ENCODE measurements at regions not wholly inside any gene's neighbourhood (a gene's known extent, or its start where the extent isn't known, plus 50 kb on each side); places are given as distances from the start of the nearest gene placed in this dataset.

DNA sequence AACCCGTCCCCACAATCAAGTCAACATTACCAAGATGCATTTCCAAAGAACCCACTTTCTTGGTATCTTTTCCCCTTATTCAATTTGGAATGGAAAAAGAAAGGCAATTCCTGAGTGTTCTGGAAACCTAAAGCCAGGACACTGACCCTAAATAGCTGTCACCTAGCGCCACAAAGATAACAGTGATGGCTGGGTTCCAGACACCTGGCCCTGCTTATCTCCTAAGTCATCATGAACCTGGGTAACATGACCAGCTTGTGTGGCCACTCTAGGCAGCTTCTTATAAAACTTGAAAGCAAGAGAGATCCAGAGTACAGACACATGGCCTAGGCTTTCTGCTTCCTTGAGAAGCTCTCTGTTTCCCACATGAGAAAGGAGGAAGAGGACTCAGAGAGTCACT lies 95.4 kb downstream of the BOD1L2 start:
- FAIRE-seq (no peak), DNase-seq (ENCODE audit: low spot score in 2 of 2) (no peak)

DNA sequence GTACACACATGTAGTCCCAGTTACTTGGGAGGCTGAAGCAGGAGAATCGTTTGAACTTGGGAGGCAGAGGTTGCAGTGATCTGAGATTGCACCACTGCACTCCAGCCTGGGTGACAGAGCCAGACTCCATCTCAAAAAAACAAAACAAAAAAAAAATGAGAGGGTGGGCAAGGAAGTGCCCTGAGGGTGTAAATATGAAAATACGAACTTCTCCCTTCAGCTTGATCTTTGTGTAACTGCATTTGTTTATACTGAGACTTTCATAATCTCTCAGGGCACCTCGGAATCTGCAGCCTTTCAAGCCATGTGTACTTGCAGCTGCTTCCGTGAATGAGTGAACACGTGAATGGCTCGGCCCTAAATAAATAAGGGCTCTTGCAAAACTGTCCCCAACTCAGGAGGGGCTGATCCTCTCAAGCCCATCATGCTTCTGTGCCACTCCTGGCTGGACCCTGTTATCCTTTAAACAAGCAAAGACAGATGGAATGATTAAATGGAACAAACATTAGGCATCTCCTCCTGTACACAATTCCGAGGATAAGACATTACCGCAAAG lies 96.8 kb downstream of the BOD1L2 start:
- DNase-seq (ENCODE audit: low spot score in 2 of 2) (no peak), FAIRE-seq (no peak)

DNA sequence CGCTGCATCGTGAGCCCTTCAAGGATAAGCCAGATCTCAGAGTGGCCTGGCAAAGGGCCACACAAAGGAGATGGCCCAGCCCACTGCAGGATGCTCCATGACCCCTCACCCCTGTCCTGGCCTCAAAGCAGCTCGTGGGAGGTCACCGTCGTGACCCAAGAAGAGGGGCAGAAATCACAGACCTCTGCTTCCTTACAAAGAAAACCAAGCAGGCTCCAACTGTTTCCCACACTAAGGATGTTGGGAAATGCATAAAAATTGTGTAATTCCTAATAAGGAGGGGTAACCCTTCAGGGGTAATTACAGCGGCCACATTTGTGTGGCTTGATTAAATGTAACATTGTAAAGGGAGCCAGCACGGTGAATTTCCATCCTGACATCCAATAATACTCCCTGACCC lies 102.3 kb downstream of the BOD1L2 start:
- DNase-seq (ENCODE audit: low spot score in 2 of 2) (no peak), FAIRE-seq (no peak)

DNA sequence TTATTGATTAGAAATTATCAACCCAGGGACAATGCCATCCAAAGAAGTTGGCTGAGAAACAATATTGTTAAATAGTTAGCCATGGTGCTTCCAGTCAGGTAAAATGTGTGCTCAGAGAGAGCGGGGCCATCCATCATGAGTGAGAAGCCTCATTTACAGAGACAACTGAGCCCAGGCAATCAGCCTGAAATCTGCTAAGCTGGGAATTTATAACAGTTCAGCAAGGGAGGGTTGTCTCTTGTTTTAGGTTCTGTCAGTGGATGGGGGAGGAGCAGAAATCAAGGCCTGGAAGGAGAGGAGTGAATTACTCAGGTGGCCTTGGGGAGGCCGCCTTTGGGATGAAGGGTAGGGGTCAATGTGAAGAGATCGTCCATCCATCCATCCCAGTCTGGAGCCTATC lies 102.5 kb upstream of the ST8SIA3 start:
- FAIRE-seq: no peak
- DNase-seq (ENCODE audit: low spot score in 2 of 2): no peak

DNA sequence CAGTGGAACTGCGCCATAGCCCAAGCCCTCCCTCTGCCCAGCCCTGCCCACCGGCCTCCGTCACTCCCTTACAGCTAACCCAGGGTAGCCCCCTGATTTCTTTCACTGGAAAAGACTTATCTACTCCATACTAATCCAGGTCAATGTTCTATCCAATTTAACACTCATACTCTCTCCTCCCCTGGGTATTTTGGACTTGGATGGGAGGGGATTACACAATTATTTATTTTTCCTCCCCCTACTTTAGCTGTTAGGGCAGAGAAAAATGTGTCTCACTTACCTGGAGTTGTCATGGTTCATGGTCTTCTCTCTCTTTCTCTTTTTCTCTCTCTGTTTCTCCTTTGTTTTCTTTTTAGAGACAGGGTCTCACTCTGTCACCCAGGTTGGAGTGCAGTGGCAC lies 100.6 kb upstream of the ST8SIA3 start:
- FAIRE-seq: no peak

DNA sequence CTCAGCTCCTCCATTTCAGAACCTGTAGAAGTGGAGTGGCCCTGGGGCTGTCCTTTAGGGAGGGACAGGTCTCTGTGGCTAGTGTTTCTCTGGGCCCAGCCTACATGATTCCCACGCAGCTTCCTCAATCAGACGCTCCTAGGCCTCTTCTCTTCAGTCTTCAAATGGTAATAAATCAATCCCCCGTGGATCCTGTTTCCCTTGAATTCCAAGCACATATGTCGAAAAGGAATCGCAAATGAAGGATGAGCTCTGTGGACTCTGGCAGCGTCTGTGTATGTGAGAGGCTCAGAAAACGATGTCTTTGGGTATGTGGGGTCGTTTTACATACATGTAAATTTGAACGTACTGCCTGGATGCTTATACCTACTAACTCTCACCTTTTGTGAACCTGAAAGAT lies 98.5 kb upstream of the ST8SIA3 start:
- DNase-seq (ENCODE audit: low spot score in 2 of 2): no peak
- FAIRE-seq: no peak

More for the DNA sequence above, 100.6 kb upstream of the ST8SIA3 start:
- no peak for DNase-seq (ENCODE audit: low spot score in 2 of 2)

DNA sequence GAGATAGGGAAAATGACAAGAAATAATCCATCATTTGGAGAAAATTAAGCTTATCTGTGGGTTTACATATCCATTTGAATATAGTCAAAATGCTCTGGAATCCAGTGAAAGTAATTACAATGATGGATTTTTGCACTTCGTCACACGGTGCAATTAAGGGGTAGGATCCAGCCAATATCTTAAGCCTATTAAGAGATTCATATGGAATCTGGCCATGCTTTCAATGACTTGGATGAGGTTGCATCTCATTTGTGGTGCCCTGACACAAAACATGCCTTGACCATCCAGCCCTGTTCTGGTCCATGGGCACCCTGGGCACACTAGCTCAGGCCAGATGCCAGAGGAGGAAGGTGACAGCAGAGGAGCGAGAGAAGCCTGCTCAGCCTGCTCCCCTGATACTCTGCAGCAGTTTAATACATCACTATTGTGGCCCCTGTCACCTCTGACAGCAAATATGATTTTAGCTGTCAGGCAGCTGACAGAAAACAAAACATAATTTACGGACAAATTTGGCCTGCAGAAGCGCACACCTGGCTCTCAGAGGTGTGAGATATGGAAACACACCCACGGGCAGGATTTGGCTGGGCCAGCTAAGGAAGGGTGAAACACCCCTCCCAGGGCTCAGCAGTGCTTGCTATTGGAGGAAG lies 94.1 kb upstream of the ST8SIA3 start:
- FAIRE-seq: no peak

DNA sequence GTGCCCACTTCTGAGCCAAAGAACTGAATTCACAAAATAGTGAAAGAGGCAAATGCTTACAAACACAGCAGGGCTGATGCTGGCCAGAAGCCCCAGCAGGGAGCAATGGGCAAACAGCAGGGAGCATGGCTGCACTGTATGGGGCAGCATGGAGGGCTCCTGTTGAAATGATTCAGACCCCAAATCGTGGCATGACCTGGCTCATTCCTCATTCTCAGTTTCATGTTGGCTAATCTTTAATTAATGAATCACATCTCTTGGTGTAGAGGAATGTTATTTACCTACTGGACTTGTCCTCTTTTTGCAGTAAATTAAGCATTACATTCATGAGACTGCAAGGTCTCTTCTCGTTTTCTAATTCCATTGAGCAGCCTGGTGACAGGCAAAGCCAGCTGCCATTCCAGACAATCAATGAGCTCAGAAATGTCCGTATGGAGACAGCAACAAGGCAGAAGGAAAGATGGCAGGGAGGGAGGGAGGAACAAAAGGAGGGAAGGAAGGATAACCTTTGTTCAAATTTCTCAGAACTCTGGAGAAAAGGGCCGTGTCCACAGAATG lies 84.9 kb upstream of the ST8SIA3 start:
- no peak for FAIRE-seq

More for the DNA sequence above, 94.1 kb upstream of the ST8SIA3 start:
- no peak for DNase-seq (ENCODE audit: low spot score in 2 of 2)

DNA sequence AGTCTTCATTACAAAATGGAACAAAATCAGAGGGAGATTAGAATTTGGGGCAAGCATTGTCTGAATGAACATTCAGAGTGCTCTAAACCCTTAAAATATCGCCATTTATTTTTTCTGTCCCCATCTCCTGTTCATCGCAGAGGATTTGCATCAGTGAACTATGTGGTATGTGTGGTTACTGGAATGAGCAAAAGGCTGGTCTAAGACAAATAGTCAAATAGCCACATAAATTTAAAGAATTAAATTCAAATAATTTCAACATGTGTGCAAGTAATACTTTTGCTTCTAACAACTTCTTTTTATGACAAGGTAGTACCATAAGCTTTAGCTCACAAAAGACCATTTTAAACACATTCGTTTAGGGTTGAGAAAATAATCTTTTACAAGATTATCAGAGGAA lies 82.6 kb upstream of the ST8SIA3 start:
- DNase-seq (ENCODE audit: low spot score in 2 of 2) (no peak), FAIRE-seq (no peak)

More for the DNA sequence above, 84.9 kb upstream of the ST8SIA3 start:
- no peak for DNase-seq (ENCODE audit: low spot score in 2 of 2)

DNA sequence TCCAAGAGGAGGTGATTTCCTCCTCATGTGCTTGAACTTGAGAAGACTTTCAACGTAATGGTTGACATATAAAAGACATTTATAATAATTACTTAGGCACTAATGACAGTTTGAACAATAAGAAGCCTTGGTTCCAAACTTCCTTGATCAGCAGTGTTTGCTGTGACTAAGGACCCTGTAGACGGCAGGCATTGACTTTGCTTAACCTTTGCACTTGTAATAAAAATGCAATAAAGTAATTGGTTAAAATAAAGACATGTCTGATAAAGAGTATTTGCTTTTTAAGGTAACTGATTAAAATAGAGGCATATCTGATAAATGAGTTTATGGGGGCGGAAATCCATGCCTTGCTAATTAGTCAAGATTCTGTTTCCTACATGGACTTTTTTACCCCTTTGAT lies 82.2 kb upstream of the ST8SIA3 start:
- FAIRE-seq: no peak
- DNase-seq (ENCODE audit: low spot score in 2 of 2): no peak

DNA sequence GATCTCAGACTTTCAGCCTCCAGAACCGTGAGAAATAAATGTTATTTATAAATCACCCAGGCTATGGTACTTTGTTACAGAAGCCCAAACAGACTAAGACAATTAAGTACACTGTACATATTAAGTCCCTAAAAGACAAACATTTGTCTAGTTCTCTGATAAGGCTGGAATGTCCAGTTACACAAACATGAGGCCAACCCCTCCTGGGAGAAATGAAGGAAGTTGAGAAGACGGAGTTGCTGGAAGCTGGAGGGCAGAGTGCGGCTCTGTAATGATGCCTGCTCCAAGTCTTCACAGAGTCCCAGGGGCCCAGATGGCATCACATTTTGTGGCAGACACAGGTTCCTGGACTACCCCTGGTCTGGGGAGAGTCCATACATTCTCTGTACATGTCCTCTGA lies 79.2 kb upstream of the ST8SIA3 start:
- no peak for DNase-seq (ENCODE audit: low spot score in 2 of 2)
- FAIRE-seq: no peak

DNA sequence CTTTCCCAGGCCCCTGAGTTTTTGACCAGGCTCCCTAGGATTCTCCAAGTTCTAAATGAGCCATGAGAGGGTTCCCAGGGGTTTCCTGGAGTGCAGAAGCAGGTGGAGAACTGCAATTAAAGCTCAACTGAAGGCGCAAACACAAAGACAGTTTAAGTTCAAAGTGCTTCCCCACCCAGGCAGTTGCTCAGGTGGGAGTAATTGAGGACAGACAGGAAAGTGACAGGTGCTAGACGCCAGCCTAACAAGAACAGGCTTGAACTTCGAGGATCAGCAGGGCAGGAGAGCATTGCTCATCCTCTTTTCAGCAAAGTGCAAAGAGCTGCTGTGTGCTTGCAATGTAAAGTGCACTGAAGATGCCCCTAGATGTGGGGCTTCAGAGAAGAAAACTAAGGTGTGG lies 77.2 kb upstream of the ST8SIA3 start:
- DNase-seq (ENCODE audit: low spot score in 2 of 2) (no peak), FAIRE-seq (no peak)

DNA sequence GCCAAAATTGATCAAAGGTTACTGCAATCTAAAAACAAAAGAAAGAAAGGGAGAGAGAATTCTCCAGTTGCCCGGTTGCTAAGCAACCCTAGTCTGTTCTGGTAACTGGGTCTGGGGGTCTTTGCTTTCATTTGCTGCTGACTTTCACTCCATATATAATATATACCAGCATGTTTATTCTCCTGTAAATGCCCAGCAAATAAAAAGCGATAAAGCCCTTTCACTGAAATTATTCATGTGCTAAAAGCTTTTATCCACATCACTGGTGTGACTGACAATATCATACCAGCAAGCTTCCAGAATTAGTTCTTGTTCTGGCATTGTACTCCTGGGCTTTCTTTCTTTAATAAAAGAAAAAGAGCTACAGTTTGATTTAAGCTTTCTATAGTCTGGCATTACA lies 75.5 kb upstream of the ST8SIA3 start:
- no peak for FAIRE-seq
- DNase-seq (ENCODE audit: low spot score in 2 of 2): no peak

DNA sequence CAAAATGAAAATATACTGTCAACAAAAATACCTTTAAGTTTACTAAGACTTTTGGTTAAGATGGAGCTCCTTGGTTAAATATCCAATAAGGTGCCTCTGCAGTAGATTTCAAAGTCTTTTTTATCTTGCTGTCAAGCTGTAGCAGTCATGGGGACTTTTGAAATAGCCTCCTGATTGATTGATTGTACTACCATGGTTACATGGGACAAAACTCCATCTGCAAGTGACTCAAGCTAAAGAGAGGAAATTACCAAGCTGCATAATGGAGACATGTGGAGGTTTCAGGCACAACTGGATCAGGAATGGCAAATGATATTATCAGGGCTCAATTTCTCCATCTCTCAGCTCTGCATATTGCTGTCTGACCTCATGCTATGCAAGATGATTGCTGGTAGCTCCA lies 73.4 kb upstream of the ST8SIA3 start:
- DNase-seq (ENCODE audit: low spot score in 2 of 2) (no peak), FAIRE-seq (no peak)

DNA sequence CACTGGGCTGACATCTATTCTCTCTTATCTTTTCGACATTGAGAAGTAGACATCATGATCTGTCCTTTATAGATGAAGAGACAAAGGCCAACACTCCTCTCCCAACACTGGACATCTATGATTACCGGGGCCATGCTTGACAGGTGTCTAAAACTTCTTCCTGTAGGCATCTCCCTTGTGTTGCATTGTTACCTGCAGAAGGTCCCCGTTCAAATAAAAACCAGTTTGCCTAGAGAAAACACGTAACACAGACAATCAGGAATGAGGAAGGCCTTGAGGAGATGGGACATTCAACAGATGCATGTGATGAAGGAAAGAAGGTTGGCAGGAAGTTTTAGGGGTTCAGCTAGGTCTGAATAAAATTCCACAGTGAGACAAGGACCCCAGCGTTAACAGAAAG lies 70.8 kb upstream of the ST8SIA3 start:
- DNase-seq (ENCODE audit: low spot score in 2 of 2) (no peak), FAIRE-seq (no peak)

DNA sequence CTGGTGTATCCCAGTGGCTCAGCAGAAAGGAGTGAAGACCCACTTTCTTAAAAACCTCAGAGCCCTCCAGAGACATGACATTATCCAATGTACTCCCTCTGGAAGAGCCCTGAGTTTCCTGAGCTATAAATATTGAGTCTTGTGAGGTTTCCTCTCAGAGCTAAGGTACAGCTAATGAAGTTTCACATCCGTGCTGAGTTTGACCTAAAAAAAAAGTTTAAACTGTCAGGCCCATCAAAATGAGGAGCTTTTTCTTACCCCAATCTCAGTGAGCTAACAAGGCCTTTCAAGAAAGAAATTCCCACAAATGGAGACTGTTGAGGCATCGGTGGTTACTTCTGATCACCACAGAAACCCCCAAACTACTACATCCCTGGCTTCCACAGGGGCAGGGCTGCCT lies 65.4 kb upstream of the ST8SIA3 start:
- no peak for DNase-seq (ENCODE audit: low spot score in 2 of 2)
- no peak for FAIRE-seq

DNA sequence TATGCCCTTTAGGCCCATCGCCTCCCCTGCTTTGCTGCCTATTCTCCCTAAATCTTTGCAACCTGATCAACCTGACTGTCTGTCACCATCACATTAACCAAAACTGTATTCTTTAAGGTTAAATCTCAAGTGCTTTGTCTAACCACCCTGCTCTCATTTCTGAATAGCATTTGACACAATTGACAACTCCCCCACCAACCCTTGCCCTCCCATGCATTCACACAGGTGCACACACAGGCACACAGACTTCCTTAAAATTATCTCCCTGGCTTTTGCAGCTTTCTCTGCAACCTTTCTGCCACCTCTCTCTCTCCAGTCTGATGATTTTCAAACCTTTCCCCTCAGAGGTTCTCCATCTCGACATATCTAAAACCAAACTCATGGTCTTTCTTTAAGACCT lies 64.6 kb upstream of the ST8SIA3 start:
- no peak for DNase-seq (ENCODE audit: low spot score in 2 of 2)
- FAIRE-seq: no peak

DNA sequence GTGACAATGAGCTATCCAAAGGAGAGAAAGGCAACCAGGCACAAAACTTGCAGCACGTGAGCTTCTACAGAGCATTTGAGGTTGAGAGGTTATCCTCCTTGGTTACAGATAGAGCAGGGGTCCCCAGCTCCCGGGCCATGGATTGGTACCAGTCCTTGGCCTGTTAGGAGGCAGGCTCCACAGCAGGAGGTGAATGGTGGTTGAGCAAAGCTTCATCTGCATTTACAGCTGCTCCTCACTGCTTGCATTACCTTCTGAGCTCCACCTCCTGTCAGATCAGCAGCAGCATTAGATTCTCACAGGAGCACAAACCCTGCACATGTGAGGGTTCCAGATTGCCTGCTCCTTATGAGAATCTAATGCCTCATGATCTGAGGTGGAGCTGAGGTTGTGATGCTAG lies 57.8 kb upstream of the ST8SIA3 start:
- DNase-seq (ENCODE audit: low spot score in 2 of 2) (no peak), FAIRE-seq (no peak)

DNA sequence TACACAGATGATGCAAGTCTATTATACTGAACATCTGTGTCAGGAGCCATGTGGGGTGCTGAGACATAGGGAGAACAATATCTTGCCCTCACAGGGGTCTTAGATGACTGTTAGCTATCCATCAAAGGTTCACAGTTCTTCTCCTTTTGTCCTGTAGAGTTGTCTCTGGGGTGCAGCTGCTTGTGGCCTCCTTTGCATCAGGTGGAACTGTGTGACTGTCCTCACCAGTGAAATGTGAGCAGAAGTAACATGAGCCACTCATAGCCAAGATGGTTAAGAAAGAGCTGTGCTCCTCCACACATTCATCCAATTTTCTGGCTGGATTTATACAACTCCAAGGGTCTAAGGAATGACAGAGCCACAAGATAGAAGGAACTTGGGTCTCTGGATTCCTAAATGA lies 56.0 kb upstream of the ST8SIA3 start:
- FAIRE-seq: no peak
- no peak for DNase-seq (ENCODE audit: low spot score in 2 of 2)

DNA sequence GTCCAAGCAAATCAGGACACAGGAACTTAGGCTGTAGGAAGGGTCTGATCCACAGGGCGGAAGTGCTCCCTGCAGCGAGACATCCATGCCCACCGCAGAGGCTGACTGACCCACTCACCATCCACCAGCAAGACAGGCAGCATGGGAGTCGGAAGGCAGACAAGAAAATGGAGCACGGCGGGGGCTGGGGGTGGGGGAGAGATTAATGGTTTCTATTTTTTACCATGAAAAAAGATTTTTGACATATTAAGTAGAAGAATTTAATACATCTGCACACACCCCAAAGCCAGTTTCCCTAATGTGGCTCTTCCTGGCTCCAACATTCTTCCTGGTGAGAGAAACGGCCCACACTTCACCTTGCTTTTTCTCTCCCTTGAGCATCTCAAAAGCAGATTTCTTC lies 55.1 kb upstream of the ST8SIA3 start:
- DNase-seq (ENCODE audit: low spot score in 2 of 2) (no peak), FAIRE-seq (no peak)

DNA sequence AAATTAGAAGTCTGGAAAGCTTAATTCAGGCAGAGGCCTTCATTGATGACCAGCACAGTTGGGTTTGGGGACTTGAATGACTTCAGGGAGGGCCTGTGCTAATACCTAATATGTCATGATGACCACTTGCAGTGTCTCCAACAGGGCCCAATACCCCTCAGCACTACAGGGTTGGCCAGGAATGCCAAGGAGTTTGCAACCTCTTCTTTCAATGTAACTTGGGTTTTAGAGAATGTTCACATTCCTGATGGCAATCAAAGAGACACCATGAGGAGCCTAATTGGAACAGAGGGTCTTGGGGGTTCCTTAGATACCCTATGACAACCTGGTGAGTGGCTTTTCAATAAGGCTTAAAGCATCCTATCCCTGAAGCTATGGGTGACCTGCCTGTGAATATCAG lies 52.4 kb upstream of the ST8SIA3 start:
- DNase-seq (ENCODE audit: low spot score in 2 of 2) (no peak), FAIRE-seq (no peak)
